ENCODE measurements at regions not wholly inside any gene's neighbourhood (a gene's known extent, or its start where the extent isn't known, plus 50 kb on each side); places are given as distances from the start of the nearest gene placed in this dataset.

- no peak for DNase-seq
These were observed 51.7 kb upstream of the TUT7 start for GRCh38 chr9:86405926-86406325.

DNA sequence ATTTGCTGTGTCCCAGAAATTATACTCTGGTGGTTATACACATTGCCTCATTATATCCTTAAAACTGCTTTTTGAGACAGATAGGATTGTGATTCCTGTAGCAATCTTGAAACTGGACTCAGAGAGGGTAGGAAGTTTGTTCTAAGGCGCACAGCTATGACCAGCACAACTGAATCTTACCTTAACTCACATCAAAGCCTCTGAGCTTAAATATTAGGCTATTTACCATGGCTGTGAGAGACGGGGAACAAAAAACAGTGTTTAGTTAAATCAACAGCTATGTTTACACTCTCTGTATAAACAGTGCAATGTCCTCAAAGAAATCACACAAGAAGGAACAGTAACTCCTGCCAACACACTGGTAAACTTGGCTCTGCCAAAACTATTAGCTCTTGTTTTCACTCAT lies 50.9 kb upstream of the TUT7 start:
- no peak for DNase-seq
